ENCODE measurements at regions not wholly inside any gene's neighbourhood (a gene's known extent, or its start where the extent isn't known, plus 50 kb on each side); places are given as distances from the start of the nearest gene placed in this dataset.
A peak's percentile ranks its signal among the peaks of the same experiment; 100 is the strongest.
"Not testable (repeated sequence)": the region's sequence is repeated elsewhere in the genome, so short reads cannot be mapped to it uniquely, and the experiment has no call there.

DNA sequence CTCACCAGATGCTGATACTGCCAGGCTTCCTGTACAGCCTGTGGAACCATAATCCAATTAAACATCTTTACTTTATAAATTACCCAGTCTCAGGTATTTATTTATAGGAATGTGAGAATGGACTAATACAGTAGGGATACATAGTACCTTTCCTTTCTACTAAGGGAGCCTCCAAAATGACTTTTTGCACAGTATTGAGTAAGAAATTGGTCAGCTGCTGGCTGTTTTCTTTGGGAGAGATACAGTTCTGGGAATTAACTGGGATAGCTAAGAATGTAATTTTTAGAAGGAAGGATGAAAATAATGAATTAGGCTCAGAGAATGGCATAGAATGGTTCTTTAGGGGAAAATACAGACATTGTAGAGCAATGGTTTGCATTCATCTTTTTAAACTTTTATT is 426.0 kb upstream of the DDI1 start:
- Histone ChIP-seq H3K79me2 (ENCODE audit: insufficient read depth, low read length) (no peaks in the 10 kb centered on the region), H3K9me3 (ENCODE audit: low read depth, low read length) (no peaks in the 10 kb centered on the region), H3K4me2 (ENCODE audit: insufficient read depth, low read length) (no peak overlapping the region), H3K4me1 (ENCODE audit: insufficient read depth, low read length) (peaks cover 25% of the 10 kb centered on the region), H3K4me3 (ENCODE audit: insufficient read depth, low read length) (no peak overlapping the region), H2AFZ (ENCODE audit: low read length) (no peak overlapping the region), H3K36me3 (ENCODE audit: insufficient read depth, low read length) (no peaks in the 10 kb centered on the region), H4K20me1 (ENCODE audit: insufficient read depth, low read length) (no peaks in the 10 kb centered on the region), H3K27ac (ENCODE audit: low read depth, low read length) (peak overlapping the region; percentile 48), H3K27me3 (ENCODE audit: insufficient read depth, low read length) (no peaks in the 10 kb centered on the region)
- TF ChIP-seq CTCF (IDR thresholded peaks at IDR 0.05; ENCODE audit: extremely low read depth, low read depth, low read length) = no peak
- DNase-seq (ENCODE audit: insufficient read length, low spot score, missing footprints) = no peak

DNA sequence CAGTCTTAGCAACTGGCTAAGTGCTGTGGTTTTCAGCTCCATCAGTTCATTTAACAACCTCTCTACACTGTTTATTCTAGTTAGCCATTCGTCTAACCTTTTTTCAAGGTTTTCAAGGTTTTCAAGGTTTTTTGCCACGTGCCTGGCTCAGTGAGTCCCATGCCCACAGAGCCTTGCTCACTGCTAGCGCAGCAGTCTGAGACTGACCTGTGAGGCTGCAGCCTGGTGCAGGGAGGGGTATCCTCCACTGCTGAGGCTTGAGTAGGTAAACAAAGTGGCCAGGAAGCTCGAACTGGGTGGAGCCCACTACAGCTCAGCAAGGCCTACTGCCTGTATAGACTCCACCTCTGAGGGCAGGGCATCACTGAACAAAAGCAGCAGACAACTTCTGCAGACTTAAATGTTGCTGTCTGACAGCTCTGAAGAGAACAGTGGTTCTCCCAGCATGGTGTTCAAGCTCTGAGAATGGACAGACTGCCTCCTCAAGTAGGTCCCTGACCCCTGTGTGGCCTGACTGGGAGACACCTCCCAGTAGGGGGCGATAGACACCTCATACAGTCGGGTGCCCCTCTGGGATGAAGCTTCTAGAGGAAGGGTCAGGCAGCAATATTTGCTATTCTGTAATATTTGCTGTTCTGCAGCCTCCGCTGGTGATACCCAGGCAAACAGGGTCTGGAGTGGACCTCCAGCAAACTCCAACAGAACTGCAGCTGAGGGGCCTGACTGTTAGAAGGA is 424.7 kb upstream of the DDI1 start:
- H3K27ac ChIP-seq (ENCODE audit: low read depth, low read length); H3K79me2 ChIP-seq (ENCODE audit: insufficient read depth, low read length); DNase-seq (ENCODE audit: insufficient read length, low spot score, missing footprints); H3K36me3 ChIP-seq (ENCODE audit: insufficient read depth, low read length); H2AFZ ChIP-seq (ENCODE audit: low read length); H3K9me3 ChIP-seq (ENCODE audit: low read depth, low read length); H3K27me3 ChIP-seq (ENCODE audit: insufficient read depth, low read length); H3K4me2 ChIP-seq (ENCODE audit: insufficient read depth, low read length); H3K4me3 ChIP-seq (ENCODE audit: insufficient read depth, low read length); H4K20me1 ChIP-seq (ENCODE audit: insufficient read depth, low read length): not testable (repeated sequence)
- H3K4me1 ChIP-seq (ENCODE audit: insufficient read depth, low read length) = peaks cover 25% of the 10 kb centered on the region

DNA sequence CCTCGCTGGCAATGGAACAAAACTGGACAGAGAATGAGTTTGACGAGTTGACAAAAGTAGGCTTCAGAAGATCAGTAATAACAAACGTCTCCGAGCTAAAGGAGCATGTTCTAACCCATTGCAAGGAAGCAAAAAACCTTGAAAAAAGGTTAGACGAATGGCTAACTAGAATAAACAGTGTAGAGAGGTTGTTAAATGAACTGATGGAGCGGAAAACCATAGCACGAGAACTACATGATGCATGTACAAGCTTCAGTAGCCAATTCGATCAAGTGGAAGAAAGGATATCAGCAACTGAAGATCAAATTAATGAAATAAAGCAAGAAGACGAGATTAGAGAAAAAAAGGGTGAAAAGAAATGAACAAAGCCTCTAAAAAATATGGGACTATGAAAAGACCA is 424.0 kb upstream of the DDI1 start:
- not testable (repeated sequence) for H2AFZ ChIP-seq (ENCODE audit: low read length); H3K4me2 ChIP-seq (ENCODE audit: insufficient read depth, low read length); H3K79me2 ChIP-seq (ENCODE audit: insufficient read depth, low read length); H3K36me3 ChIP-seq (ENCODE audit: insufficient read depth, low read length); H3K27me3 ChIP-seq (ENCODE audit: insufficient read depth, low read length); H3K4me3 ChIP-seq (ENCODE audit: insufficient read depth, low read length); H3K9me3 ChIP-seq (ENCODE audit: low read depth, low read length); H4K20me1 ChIP-seq (ENCODE audit: insufficient read depth, low read length); H3K27ac ChIP-seq (ENCODE audit: low read depth, low read length); DNase-seq (ENCODE audit: insufficient read length, low spot score, missing footprints)
- peaks cover 25% of the 10 kb centered on the region for H3K4me1 ChIP-seq (ENCODE audit: insufficient read depth, low read length)

DNA sequence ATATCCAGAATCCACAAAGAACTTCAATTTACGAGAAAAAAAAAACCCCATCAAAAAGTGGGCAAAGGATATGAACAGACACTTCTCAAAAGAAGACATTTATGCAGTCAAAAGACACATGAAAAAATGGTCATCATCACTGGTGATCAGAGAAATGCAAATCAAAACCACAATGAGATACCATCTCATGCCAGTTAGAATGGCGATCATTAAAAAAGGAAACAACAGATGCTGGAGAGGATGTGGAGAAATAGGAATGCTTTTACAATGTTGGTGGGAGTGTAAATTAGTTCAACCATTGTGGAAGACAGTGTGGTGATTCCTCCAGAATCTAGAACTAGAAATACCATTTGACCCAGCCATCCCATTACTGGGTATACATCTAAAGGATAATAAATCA is 419.9 kb upstream of the DDI1 start:
- H3K9me3 ChIP-seq (ENCODE audit: low read depth, low read length); H2AFZ ChIP-seq (ENCODE audit: low read length); H4K20me1 ChIP-seq (ENCODE audit: insufficient read depth, low read length); H3K27ac ChIP-seq (ENCODE audit: low read depth, low read length); H3K4me2 ChIP-seq (ENCODE audit: insufficient read depth, low read length); DNase-seq (ENCODE audit: insufficient read length, low spot score, missing footprints); H3K4me3 ChIP-seq (ENCODE audit: insufficient read depth, low read length); H3K36me3 ChIP-seq (ENCODE audit: insufficient read depth, low read length); H3K79me2 ChIP-seq (ENCODE audit: insufficient read depth, low read length); H3K27me3 ChIP-seq (ENCODE audit: insufficient read depth, low read length): not testable (repeated sequence)
- peaks cover 12% of the 10 kb centered on the region for H3K4me1 ChIP-seq (ENCODE audit: insufficient read depth, low read length)

- Histone ChIP-seq H4K20me1 (ENCODE audit: insufficient read depth, low read length) (no peaks in the 10 kb centered on the region), H3K4me1 (ENCODE audit: insufficient read depth, low read length) (peaks cover 12% of the 10 kb centered on the region), H3K27me3 (ENCODE audit: insufficient read depth, low read length) (no peaks in the 10 kb centered on the region), H3K36me3 (ENCODE audit: insufficient read depth, low read length) (no peaks in the 10 kb centered on the region), H2AFZ (ENCODE audit: low read length) (no peak overlapping the region), H3K4me2 (ENCODE audit: insufficient read depth, low read length) (no peak overlapping the region), H3K9me3 (ENCODE audit: low read depth, low read length) (no peaks in the 10 kb centered on the region), H3K27ac (ENCODE audit: low read depth, low read length) (no peak overlapping the region), H3K4me3 (ENCODE audit: insufficient read depth, low read length) (no peak overlapping the region), H3K79me2 (ENCODE audit: insufficient read depth, low read length) (no peaks in the 10 kb centered on the region)
- TF ChIP-seq CTCF (IDR thresholded peaks at IDR 0.05; ENCODE audit: extremely low read depth, low read depth, low read length) = no peak
- peak; percentile 3 for DNase-seq (ENCODE audit: insufficient read length, low spot score, missing footprints)
Measured at GRCh38 chr11:103618528-103618927, 417.9 kb upstream of the DDI1 start.
